Lower leg skin (tissue), 4 donors: ENCODE measurements at regions not wholly inside any gene's neighbourhood (a gene's known extent, or its start where the extent isn't known, plus 50 kb on each side); places are given as distances from the start of the nearest gene placed in this dataset.

Experiments used
- DNase-seq, 2 donors: peaks; one replicate each; pipeline ENCODE4 v3.0.0-alpha.2; 2019; ENCODE audit warnings: low spot score in 2 of 2
- H3K4me3 ChIP-seq: fragments of 200-600 bp; sonication (generic); 2 replicates; pipeline ENCODE4 v1.5.1; 2017; ENCODE audit warnings: mild to moderate bottlenecking, low read depth; ENCODE audit not compliant: poor library complexity, severe bottlenecking
- CTCF ChIP-seq, 3 donors: fragments of 450-650 bp; IDR thresholded peaks; one replicate each; pipeline ENCODE4 v1.5.1; 2016; ENCODE audit warnings: antibody characterized with exemption in 3 of 3, mild to moderate bottlenecking in 3 of 3, moderate library complexity in 2 of 3
- POLR2A ChIP-seq, 2 donors: fragments of 450-650 bp; IDR thresholded peaks; one replicate each; pipeline ENCODE4 v1.6.1; 2016 to 2017; ENCODE audit warnings: antibody characterized with exemption in 2 of 2, mild to moderate bottlenecking in 1 of 2, moderate library complexity in 1 of 2
- WGBS, 2 donors: methylation state at CpG; one replicate each; pipeline ENCODE4 v1.1.5; 2018; 5-methylcytosine and 5-hydroxymethylcytosine counted together
- intact Hi-C: fragments of 100-400 bp; cut with DNase I; formaldehyde crosslinking; loops from one replicate; pipeline ENCODE4 v1.15.0; 2023; ENCODE audit warnings: low total_unique reads

DNA sequence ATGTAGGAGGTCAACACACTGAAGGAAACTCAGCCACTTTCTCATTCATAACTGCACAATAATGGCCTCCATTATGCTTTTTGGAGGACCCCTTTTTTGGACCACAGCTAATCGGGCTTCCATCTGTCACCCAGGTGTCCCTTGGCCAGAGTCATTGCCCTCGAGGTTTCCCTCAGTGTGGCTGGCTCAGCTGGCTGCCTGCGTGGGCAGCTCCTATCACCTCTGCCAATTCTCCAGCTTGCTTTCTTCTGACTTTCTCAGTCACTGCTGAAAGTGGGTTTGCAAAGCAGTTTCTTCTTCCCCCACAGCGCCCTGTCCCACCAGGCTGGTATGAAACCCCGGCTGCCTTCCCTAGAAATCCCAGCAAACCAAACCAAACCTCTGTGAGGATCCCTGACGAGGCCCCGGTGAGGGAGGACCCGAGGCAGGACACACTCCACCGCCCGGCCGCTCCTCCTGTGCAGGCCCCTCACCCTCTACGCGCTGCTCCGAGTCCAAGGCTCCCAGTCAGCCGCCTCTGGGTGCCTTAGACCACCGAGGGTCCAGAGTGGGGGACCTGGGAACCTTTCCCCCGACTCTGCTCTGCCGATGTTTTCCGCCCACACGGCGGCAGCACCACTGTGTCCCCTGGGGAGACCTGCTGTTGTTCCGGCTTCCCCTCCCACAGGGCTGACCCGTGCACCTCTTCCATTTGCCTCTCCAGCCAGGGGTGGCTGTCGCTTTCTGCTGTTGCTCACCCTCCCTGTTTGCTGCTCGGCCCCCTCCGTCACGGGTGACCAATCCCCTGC is 109.5 kb downstream of the TENT4A start:
- WGBS, 2 donors, result 71 to 72% methylated on average over 27 of the region's 27 CpGs
- intact Hi-C loops, result no loop called here
- TF ChIP-seq CTCF (IDR thresholded peaks at IDR 0.05) (no peak), POLR2A (IDR thresholded peaks at IDR 0.05) (no peak)
- DNase-seq, result no peak
- no peak overlapping the region for H3K4me3 ChIP-seq

DNA sequence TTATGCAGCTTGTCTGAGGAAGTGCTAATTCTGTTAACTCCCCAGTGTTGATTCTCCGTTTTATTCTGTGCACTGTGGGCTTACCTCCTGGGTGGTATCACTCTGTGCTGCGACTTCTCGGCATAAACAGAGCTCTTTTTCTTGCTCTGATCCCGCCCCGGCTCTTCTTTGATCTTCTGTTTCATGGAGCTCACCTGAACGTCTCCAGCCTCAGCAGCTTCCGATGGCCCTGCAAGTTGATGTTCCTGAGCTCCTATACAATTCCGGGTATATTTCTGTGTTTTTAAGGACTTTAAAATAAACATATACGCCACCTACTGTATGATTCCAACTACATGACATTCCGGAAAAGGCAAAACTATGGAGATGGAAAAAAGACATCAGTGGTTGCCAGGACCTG is 110.8 kb downstream of the TENT4A start:
- no peak for DNase-seq
- no peak for TF ChIP-seq CTCF (IDR thresholded peaks at IDR 0.05)
- TF ChIP-seq POLR2A (IDR thresholded peaks at IDR 0.05), result no peak
- no peak overlapping the region for H3K4me3 ChIP-seq
- intact Hi-C loops, result no loop called here
- WGBS, 2 donors, result 63 to 73% methylated on average over 10 of the region's 10 CpGs

GRCh38 chr5:6825678-6826244 is 112.5 kb downstream of the TENT4A start:
- H3K4me3 ChIP-seq, result no peak overlapping the region
- TF ChIP-seq POLR2A (IDR thresholded peaks at IDR 0.05), result no peak
- no peak for TF ChIP-seq CTCF (IDR thresholded peaks at IDR 0.05)
- intact Hi-C loops, result no loop called here
- no peak for DNase-seq
- 67 to 78% methylated on average over 6 of the region's 6 CpGs for WGBS, 2 donors

- intact Hi-C loops, result no loop called here
- DNase-seq, result no peak
- H3K4me3 ChIP-seq, result no peak overlapping the region
- no peak for TF ChIP-seq POLR2A (IDR thresholded peaks at IDR 0.05)
- no peak for TF ChIP-seq CTCF (IDR thresholded peaks at IDR 0.05)
- 85 to 90% methylated on average over 6 of the region's 6 CpGs for WGBS, 2 donors
These were observed 113.5 kb downstream of the TENT4A start for GRCh38 chr5:6826756-6827155.

- WGBS, 2 donors, result 43 to 45% methylated on average over 9 of the region's 9 CpGs
- H3K4me3 ChIP-seq, result no peak overlapping the region
These were observed 114.4 kb downstream of the TENT4A start for GRCh38 chr5:6827526-6828219.

More at GRCh38 chr5:6827526-6828219, 114.4 kb downstream of the TENT4A start:
- intact Hi-C loops, result no loop called here
- DNase-seq, result no peak
- TF ChIP-seq CTCF (IDR thresholded peaks at IDR 0.05), result no peak
- TF ChIP-seq POLR2A (IDR thresholded peaks at IDR 0.05), result no peak
